NCI-H128 (cell line): ENCODE measurements at regions not wholly inside any gene's neighbourhood (a gene's known extent, or its start where the extent isn't known, plus 50 kb on each side); places are given as distances from the start of the nearest gene placed in this dataset.

Experiments
- DNase-seq: peaks from one replicate; lab custom pipeline; 2025; ENCODE audit not compliant: unreplicated experiment; lab: John Stamatoyannopoulos, UW

GRCh38 chr2:147712051-147712450, 132.8 kb upstream of the ACVR2A start:
- DNase-seq = no peak

DNA sequence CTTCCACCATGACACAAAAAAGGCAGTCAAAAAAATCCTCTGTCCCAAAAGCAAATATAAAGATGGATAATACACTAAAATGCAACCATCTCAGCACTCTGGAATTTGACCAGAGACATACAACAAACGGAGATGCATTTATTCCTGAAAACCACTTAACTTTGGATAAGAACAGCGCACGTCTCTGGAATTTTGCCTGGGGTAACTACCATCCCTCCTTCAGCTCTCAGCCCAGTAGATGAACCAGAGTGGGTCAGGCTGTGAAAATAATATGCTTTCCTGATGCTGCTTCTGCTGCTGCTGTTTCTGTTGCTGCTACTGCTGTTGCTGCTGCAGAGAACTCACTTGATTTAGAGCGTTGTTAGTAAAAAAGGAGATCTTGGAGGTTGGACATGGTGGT, 133.8 kb upstream of the ACVR2A start:
- no peak for DNase-seq

DNA sequence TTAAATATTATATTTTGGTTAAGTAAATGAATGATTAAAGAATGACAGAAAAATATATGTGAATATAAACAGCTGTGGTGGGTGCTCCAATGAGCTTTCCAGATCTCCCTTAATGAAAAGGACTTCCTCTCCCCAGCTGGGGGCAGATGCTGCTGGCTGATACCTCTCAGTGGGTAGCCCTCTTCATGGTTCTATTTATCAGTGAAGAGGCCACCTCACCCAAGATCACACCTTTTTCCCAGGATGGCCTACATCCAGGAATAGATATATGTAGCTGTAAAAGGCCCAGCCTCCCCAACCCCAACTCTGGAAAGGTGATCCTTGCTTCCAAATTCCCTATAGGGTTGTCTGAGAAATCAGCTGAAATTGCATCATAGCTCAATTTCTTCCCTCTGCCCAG, 135.2 kb upstream of the ACVR2A start:
- DNase-seq = no peak

DNA sequence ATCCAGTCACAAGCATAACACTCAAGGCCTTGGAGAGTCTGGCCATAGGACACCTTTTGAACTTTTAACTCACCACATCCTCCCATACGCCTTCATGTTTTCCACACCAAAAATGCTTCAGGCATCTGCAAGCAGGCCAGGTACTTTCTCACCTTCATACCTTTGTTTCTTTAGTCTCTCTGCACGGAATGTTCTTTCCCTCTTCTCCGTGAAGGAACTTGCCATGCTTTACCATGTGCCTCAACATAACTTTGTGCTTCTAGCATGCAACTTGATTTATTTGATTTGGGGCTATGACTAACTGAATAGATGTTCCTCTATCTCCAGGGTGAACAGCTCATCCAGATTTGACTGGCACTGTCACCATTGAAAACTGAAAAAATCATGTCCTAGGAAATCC, 141.7 kb upstream of the ACVR2A start:
- no peak for DNase-seq

DNA sequence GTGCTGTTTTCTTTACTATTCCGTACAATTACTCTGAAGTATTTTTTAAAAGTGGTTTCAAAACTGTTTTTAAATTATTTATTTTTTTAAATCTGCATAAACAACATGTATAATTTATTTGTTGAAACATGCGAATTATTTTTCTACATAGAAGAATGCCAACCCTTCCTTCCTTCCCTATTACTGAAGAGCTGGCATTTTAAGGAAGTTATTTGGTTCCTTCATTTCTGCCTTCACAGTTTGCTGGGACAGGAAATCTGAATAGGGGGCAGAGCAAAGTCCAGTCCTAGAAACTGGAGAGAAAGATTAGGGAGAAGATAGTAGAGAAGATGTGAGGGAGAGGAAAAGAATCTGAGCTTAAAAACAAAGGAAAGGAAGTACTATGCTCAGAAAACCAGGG, 146.7 kb upstream of the ACVR2A start:
- DNase-seq = no peak

DNA sequence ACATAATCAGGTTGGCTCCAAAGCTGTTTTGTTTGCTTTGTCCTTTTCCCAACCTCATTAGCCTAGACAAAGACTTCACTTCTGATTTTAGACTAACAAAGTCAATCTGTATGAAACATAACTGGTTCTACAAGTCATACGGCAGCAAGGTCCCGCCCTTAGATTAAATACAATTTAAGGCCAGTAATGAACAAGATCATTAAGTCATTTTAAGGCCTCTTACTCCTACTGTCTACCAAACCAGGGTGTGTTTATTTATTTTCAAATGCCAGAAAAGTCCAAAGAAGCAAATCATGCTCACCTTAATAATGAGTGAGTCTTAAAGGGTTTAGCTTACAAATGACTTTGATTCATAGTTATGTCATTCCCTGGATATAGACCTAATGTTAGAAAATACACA, 148.4 kb upstream of the ACVR2A start:
- DNase-seq = no peak

GRCh38 chr2:147689220-147689909, 155.5 kb upstream of the ACVR2A start:
- no peak for DNase-seq

DNA sequence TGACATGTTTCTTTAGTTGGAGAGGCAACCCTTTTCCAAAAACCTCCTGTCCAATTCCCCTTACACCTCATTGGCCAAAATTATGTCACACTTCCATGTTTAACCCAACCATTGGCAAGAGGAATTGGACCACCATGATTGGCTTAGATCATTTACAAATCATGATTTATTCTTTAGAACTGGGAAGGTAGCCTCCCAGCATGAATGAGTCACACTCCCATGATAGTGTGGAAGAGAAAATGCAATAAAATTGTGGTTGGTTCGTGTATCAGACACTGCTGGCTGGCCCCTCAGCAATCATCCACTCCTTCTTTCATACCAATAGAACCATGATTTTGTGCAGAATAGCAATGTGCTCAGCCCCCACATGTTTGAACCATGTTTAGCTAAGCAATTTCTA, 156.6 kb upstream of the ACVR2A start:
- no peak for DNase-seq

- DNase-seq = no peak
These were observed 158.5 kb upstream of the ACVR2A start for GRCh38 chr2:147686365-147686764.

GRCh38 chr2:147684903-147685302, 159.9 kb upstream of the ACVR2A start:
- DNase-seq = no peak

DNA sequence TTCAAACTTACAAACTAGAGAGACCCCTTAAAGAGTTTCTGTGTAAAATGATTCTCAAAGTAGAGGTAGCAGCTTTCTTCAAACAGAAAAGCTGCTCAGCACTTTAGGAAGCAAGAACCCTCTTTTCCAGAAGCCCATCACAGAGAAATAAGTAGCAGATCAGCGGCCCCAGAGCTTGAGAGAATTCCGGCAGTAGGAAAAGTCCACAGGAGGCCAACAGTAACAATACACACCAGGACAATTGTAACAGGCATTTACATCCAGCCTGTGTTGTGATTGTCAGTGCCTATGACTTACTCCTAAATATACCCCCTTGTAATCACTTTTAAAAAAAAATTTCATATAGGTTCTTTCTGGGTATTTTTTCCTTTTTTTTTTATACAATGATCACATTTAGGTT, 161.4 kb upstream of the ACVR2A start:
- no peak for DNase-seq

DNA sequence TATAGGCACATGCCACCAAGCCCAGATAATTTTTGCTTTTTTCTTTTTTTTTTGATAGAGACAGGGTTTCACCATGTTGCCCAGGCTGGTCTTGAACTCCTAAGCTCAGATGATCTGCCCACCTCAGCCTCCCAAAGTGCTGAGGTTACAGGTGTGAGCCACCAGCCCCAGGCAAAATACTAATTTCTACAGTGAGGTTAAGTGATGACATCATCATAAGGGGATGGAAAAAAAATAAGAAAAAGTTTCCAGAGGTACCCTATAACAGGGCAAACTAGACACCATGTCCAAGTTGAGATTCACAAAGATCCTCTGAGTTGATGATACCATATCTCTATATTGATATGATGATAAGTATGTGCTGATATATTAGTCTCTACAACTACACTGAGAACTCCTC, 163.7 kb upstream of the ACVR2A start:
- DNase-seq = no peak

DNA sequence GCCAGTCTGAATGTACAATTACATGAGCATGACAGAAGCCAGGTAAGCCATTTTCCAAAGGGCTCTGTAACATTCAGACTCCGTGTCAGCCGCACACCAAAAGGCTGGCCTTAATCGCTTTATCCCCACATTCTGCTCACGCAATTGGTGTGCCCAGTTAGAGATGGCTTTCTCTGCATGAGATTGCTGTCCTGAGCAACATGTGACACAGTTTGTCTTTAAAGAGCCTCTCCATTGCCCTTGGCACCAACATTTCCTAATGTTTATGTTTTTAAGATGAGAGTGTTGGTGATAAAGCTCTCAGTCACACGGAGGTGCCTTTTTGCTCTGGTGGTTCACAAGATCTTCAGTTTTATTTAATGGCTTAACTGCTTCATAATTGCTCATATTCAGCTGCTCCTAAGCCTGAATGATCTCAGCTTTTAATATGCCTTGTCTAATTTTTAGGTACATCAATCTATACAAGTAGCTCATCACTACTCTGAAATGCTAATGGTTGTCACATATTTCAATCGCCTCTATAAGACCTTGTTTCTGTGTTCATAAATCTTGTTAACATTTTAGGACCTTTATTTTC, 164.8 kb upstream of the ACVR2A start:
- DNase-seq = no peak

- DNase-seq = no peak
These were observed 165.5 kb upstream of the ACVR2A start for GRCh38 chr2:147679191-147679954.

DNA sequence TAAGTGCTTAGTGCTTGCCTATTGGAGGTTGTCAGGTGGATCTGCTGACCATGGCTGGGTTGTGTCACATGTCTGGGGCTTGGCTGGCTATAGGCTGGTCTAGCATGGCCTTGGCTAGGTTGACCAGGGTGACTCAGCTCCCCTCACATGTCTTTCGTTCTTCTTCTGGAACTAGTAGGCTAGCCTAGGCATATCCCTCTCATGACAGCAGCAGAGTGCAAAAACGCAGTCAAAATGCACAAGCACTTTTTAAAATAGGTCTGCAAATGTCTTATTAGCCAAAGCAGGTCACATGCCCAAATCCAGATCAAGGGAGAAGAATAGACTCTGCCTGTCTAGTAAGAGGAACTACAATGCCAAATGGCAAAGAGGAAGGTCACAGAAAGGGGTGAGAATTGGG, 179.7 kb upstream of the ACVR2A start:
- no peak for DNase-seq

DNA sequence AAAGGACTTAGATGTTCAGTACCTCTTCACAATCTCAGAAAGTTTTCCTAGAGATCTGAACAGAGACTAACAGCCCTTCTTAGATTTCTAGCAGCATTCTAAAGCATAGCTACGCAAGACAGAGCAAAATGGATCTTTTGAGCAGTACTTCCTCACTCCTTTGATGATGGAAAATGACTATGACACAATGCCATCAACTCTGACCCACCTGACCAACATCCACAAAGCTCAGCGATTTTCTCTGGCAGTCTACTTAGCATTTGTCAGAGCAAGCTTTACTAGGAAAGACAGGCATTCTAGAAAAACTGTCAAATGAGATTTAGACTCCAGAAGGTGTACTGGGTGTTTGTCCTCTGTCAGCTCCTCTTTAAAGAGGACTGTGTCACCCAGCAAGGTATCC, 180.9 kb upstream of the ACVR2A start:
- no peak for DNase-seq

DNA sequence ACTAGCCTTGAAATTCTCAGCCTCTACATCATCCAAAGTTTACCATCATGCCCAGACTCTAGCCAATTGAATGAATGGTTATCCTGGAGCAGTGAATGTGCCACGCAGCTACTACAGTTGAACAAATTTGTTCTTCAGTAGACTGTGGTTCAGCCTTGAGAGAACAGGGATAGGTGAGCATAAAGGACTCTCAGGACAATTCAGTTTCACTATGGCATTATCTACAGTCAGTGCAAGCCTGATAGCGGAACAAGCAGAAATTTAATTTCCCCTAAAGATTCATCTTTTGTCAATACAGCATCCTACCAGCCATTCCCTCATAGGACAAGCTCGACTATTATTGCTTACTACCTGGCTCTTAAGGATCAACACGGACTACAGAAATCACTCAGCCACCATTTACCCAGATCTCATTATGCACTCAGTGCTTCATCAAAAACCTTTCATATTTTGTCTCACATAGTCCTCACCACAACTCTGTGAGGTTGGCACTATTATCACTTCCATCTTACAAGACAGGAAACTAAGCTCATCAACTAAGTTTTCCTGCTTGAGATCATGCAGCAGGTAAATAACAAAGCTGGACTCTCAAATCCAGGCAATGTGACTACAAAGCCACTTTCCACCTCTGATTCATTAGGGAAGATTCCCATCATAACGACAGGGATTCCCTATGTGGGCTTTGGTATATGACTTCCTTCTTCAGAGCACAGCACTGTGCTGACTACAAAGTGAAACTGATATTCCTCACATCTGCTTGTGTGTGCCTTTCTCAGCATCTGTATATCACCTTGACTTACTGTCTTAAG, 181.5 kb upstream of the ACVR2A start:
- no peak for DNase-seq

GRCh38 chr2:147662221-147662620, 182.6 kb upstream of the ACVR2A start:
- DNase-seq = no peak

DNA sequence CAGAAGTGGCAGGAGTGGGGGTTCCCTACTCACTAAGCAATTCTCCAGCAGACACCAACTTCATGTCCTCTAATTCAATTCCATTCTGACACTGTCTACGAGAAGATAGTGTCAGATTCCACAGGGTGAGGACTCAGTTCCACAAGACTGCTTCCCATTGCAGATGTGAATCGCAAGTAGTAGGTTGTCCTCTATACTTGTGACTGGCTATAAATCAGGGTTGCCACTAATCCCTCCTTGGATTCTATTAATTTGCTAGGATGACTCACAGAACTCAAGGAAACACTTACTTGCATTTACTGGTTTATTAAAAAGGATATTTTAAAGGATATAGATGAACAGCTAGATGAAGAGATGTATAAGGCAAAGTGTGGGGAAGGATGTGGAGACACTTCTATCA, 184.1 kb upstream of the ACVR2A start:
- DNase-seq = no peak

- DNase-seq = no peak
These were observed 185.8 kb upstream of the ACVR2A start for GRCh38 chr2:147659051-147659450.

DNA sequence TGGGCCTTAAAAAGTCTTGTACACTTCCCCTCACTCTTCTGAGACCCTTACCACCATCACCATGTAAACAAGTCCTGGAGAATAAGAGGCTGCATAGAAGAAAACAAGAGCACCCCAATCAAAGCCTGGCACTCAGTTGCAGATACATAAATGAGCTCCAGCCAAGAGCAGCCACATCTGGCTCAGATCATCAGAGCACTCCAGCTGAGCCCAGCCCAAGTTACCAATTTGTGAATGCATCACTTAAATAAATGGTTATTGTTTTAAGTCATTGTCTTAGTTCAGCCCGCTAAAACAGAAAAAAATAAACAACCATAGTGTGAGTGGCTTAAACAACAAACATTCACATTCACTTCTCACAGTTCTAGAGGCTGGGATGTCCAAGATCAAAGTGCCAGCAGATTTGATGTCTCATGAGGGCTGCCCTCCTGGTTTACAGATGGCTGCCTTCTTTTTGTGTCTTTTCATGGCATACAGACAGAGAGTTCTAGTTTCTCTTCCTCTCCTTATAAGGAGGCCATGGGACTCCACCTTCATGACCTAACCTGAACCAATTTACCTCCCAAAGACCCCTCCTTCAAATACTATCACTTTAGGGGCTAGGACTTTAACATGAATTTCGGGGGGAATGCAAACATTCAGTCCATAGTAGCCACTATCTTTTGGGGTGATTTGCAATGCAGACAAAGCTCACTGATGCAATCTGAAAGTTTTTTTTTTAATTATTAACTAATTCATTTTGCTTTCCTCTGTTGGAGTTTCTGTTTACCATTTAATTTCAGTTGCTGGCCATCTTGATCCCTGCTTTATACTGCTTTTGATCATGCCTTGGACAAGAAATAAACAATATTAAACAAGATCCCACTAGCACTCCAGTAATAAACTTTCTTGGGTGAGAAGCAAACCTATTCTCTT, 187.5 kb upstream of the ACVR2A start:
- no peak for DNase-seq
